HEK293 (cell line): ENCODE measurements at regions not wholly inside any gene's neighbourhood (a gene's known extent, or its start where the extent isn't known, plus 50 kb on each side); places are given as distances from the start of the nearest gene placed in this dataset.

Experiments
- CTCF ChIA-PET: fragments of 350-600 bp; formaldehyde crosslinking; extraction: SDS; loops from one replicate; lab custom pipeline; 2021; ENCODE audit warnings: antibody characterized with exemption; lab: Yijun Ruan, JAX
- POLR2A ChIA-PET: fragments of 300-600 bp; formaldehyde crosslinking; extraction: SDS; loops from one replicate; lab custom pipeline; 2020; ENCODE audit warnings: antibody characterized with exemption, inconsistent platforms; lab: Yijun Ruan, JAX
- H3K27ac ChIP-seq: fragments of 200-500 bp; sonication (Bioruptor generic); 2 replicates; pipeline ENCODE4 v1.5.1; 2014; ENCODE audit warnings: low read depth, low read length, control low read depth, inconsistent platforms; ENCODE audit errors: extremely low read depth
- H3K36me3 ChIP-seq, 2 experiments: fragments of 200-500 bp in 1 of 2; sonication (Bioruptor generic) in 1 of 2; 1 replicate in 1 of 2; 2 replicates in 1 of 2; pipeline ENCODE4 v1.5.1; 2014 to 2017; ENCODE audit warnings: inconsistent platforms in 2 of 2, low read length in 2 of 2; ENCODE audit not compliant: control insufficient read depth in 2 of 2, insufficient read depth in 1 of 2
- H3K4me1 ChIP-seq: fragments of 200-500 bp; sonication (Bioruptor generic); 2 replicates; pipeline ENCODE4 v1.5.1; 2014; ENCODE audit warnings: mild to moderate bottlenecking, low read length, inconsistent platforms; ENCODE audit not compliant: control insufficient read depth, insufficient read depth
- H3K4me3 ChIP-seq: 2 replicates; pipeline ENCODE4 v1.5.1; 2011; ENCODE audit warnings: low read depth, mild to moderate bottlenecking, control low read depth, low read length, moderate library complexity
- H3K9me3 ChIP-seq: fragments of 200-500 bp; sonication (Bioruptor generic); 2 replicates; pipeline ENCODE4 v1.5.1; 2014; ENCODE audit warnings: low read depth, low read length, inconsistent platforms; ENCODE audit not compliant: control insufficient read depth, insufficient read depth
- KLF17 ChIP-seq: fragments of 450-650 bp; formaldehyde crosslinking; IDR thresholded peaks from 2 replicates; pipeline ENCODE4 v1.5.1; 2016; ENCODE audit warnings: missing biosample characterization, missing genetic modification characterization
- OVOL3 ChIP-seq: fragments of 450-650 bp; formaldehyde crosslinking; IDR thresholded peaks from 2 replicates; pipeline ENCODE4 v1.5.1; 2016; ENCODE audit warnings: missing biosample characterization, missing genetic modification characterization
- ZNF10 ChIP-seq: fragments of 450-650 bp; formaldehyde crosslinking; IDR thresholded peaks from 2 replicates; pipeline ENCODE4 v1.5.1; 2017; ENCODE audit warnings: missing biosample characterization, missing genetic modification characterization
- ZNF114 ChIP-seq: fragments of 450-650 bp; formaldehyde crosslinking; IDR thresholded peaks from 2 replicates; pipeline ENCODE4 v1.5.0; 2017; ENCODE audit warnings: missing biosample characterization, missing genetic modification characterization
- ZNF169 ChIP-seq: fragments of 450-650 bp; formaldehyde crosslinking; IDR thresholded peaks from 2 replicates; pipeline ENCODE4 v1.5.1; 2016; ENCODE audit warnings: missing biosample characterization, missing genetic modification characterization
- ZNF18 ChIP-seq: fragments of 450-650 bp; formaldehyde crosslinking; IDR thresholded peaks from 2 replicates; pipeline ENCODE4 v1.5.1; 2016; ENCODE audit warnings: missing biosample characterization, missing genetic modification characterization
- ZNF2 ChIP-seq: fragments of 450-650 bp; formaldehyde crosslinking; IDR thresholded peaks from 2 replicates; pipeline ENCODE4 v1.5.1; 2016; ENCODE audit warnings: missing biosample characterization, missing genetic modification characterization
- ZNF214 ChIP-seq: fragments of 450-650 bp; formaldehyde crosslinking; IDR thresholded peaks from 2 replicates; pipeline ENCODE4 v1.5.1; 2017; ENCODE audit warnings: missing biosample characterization, mild to moderate bottlenecking, missing genetic modification characterization, borderline replicate concordance
- ZNF239 ChIP-seq: fragments of 450-650 bp; formaldehyde crosslinking; IDR thresholded peaks from 2 replicates; pipeline ENCODE4 v1.5.1; 2016; ENCODE audit warnings: missing biosample characterization, missing genetic modification characterization
- ZNF24 ChIP-seq: fragments of 450-650 bp; formaldehyde crosslinking; IDR thresholded peaks from 2 replicates; pipeline ENCODE4 v1.5.1; 2016; ENCODE audit warnings: missing biosample characterization, missing genetic modification characterization
- ZNF280D ChIP-seq: fragments of 450-650 bp; formaldehyde crosslinking; IDR thresholded peaks from 2 replicates; pipeline ENCODE4 v1.5.1; 2016; ENCODE audit warnings: missing biosample characterization, missing genetic modification characterization
- ZNF394 ChIP-seq: fragments of 450-650 bp; formaldehyde crosslinking; IDR thresholded peaks from 2 replicates; pipeline ENCODE4 v1.5.1; 2016; ENCODE audit warnings: missing biosample characterization, missing genetic modification characterization, mild to moderate bottlenecking, moderate library complexity, borderline replicate concordance
- ZNF548 ChIP-seq: fragments of 450-650 bp; formaldehyde crosslinking; IDR thresholded peaks from 2 replicates; pipeline ENCODE4 v1.5.1; 2016; ENCODE audit warnings: missing biosample characterization, missing genetic modification characterization
- ZNF561 ChIP-seq: fragments of 450-650 bp; IDR thresholded peaks from 2 replicates; pipeline ENCODE4 v1.5.1; 2018; ENCODE audit warnings: missing biosample characterization, missing genetic modification characterization, borderline replicate concordance
- ZNF571 ChIP-seq: fragments of 450-650 bp; formaldehyde crosslinking; IDR thresholded peaks from 2 replicates; pipeline ENCODE4 v1.5.0; 2017; ENCODE audit warnings: missing biosample characterization, missing genetic modification characterization
- ZNF624 ChIP-seq: fragments of 450-650 bp; formaldehyde crosslinking; IDR thresholded peaks from 2 replicates; pipeline ENCODE4 v1.5.1; 2017; ENCODE audit warnings: missing biosample characterization, missing genetic modification characterization
- ZNF658 ChIP-seq: fragments of 450-650 bp; formaldehyde crosslinking; IDR thresholded peaks from 2 replicates; pipeline ENCODE4; 2016; ENCODE audit warnings: missing biosample characterization, missing genetic modification characterization
- ZNF670 ChIP-seq: fragments of 450-650 bp; formaldehyde crosslinking; IDR thresholded peaks from 2 replicates; pipeline ENCODE4 v1.5.1; 2016; ENCODE audit warnings: missing biosample characterization, missing genetic modification characterization, low read depth
- ZNF692 ChIP-seq: fragments of 450-650 bp; formaldehyde crosslinking; IDR thresholded peaks from 2 replicates; pipeline ENCODE4 v1.5.1; 2016; ENCODE audit warnings: missing biosample characterization, missing genetic modification characterization
- ZNF704 ChIP-seq: fragments of 450-650 bp; formaldehyde crosslinking; IDR thresholded peaks from 2 replicates; pipeline ENCODE4 v1.5.1; 2016; ENCODE audit warnings: missing biosample characterization, missing genetic modification characterization
- ZNF830 ChIP-seq: fragments of 450-650 bp; IDR thresholded peaks from 2 replicates; pipeline ENCODE4 v1.5.0; 2018; ENCODE audit warnings: missing biosample characterization, missing genetic modification characterization, low read depth, mild to moderate bottlenecking, moderate library complexity
- ZNF843 ChIP-seq: fragments of 450-650 bp; formaldehyde crosslinking; IDR thresholded peaks from 2 replicates; pipeline ENCODE4 v1.5.1; 2016; ENCODE audit warnings: missing biosample characterization, missing genetic modification characterization
- ZSCAN30 ChIP-seq: fragments of 450-650 bp; IDR thresholded peaks from 2 replicates; pipeline ENCODE4 v1.5.1; 2018; ENCODE audit warnings: missing biosample characterization, mild to moderate bottlenecking, missing genetic modification characterization, moderate library complexity

- H3K27ac ChIP-seq = no peak overlapping the region
- no peaks in the 10 kb centered on the region for H3K9me3 ChIP-seq
- CTCF ChIA-PET = no interaction called here
- no peak overlapping the region for H3K4me3 ChIP-seq
- H3K36me3 ChIP-seq = no peaks in the 10 kb centered on the region
- no peaks in the 10 kb centered on the region for H3K4me1 ChIP-seq
- no peak for TF ChIP-seq ZNF24 (tag by site-specific recombination)
- no peak for TF ChIP-seq ZNF548 (tag by site-specific recombination)
- no peak for TF ChIP-seq ZNF280D (tag by site-specific recombination)
- TF ChIP-seq KLF17 (tag by site-specific recombination) = no peak
- no peak for TF ChIP-seq ZNF214 (tag by site-specific recombination)
- no peak for TF ChIP-seq ZNF843 (tag by site-specific recombination)
- TF ChIP-seq ZNF239 (tag by site-specific recombination) = no peak
- no peak for TF ChIP-seq ZNF10
- TF ChIP-seq, all 188 proteins: peak for 0
- POLR2A ChIA-PET = no interaction called here
Observed at GRCh38 chr2:133737242-133737993, 169.2 kb upstream of the NCKAP5 start.

GRCh38 chr2:133739039-133739438, 170.8 kb upstream of the NCKAP5 start:
- H3K27ac ChIP-seq = no peak overlapping the region
- no peaks in the 10 kb centered on the region for H3K4me1 ChIP-seq
- CTCF ChIA-PET = interaction anchor here (0.7 to 1.0 kb wide), 2 partner anchors 9 to 105 kb away, joined by 3 read pairs; no protein-coding TSS in a partner anchor
- no peaks in the 10 kb centered on the region for H3K9me3 ChIP-seq
- H3K4me3 ChIP-seq = no peak overlapping the region
- H3K36me3 ChIP-seq = no peaks in the 10 kb centered on the region
- POLR2A ChIA-PET = no interaction called here
- TF ChIP-seq ZNF18 (tag by site-specific recombination) (no peak), ZNF169 (no peak), OVOL3 (tag by site-specific recombination) (no peak), ZNF2 (tag by site-specific recombination) (no peak), ZNF670 (tag by site-specific recombination) (no peak), ZSCAN30 (no peak), ZNF280D (tag by site-specific recombination) (no peak), ZNF624 (tag by site-specific recombination) (no peak), ZNF830 (tag by site-specific recombination) (no peak), ZNF114 (tag by site-specific recombination) (no peak), ZNF658 (tag by site-specific recombination) (no peak), ZNF561 (tag by site-specific recombination) (no peak), ZNF571 (no peak), ZNF704 (no peak), ZNF692 (tag by site-specific recombination) (no peak), ZNF394 (tag by site-specific recombination) (no peak)
